Kidney glomerular epithelial cell (primary cell): ENCODE measurements at regions not wholly inside any gene's neighbourhood (a gene's known extent, or its start where the extent isn't known, plus 50 kb on each side); places are given as distances from the start of the nearest gene placed in this dataset.

Source experiments
- DNase-seq: peaks from one replicate; lab custom pipeline; 2025; lab: John Stamatoyannopoulos, UW

DNA sequence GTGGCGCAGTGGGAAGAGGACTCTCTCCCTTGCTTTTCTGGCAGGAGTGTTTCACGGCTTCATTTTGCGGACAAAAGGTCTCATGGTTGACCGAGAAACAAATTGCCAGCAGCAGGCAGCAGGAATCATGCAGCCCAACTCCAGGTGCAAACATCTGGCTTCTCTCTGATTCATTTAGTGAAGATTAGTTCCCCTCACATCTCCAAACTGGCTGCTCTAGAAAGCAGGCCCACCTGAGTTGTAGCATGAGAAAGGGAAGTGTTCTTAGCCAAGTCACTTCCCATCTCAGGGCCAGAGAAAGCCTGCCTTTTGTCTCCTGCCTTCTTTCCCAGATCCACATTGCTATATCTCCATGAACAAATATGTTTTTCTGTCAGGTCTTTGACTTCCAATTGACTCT is 120.8 kb upstream of the CCDC196 start:
- DNase-seq: no peak

DNA sequence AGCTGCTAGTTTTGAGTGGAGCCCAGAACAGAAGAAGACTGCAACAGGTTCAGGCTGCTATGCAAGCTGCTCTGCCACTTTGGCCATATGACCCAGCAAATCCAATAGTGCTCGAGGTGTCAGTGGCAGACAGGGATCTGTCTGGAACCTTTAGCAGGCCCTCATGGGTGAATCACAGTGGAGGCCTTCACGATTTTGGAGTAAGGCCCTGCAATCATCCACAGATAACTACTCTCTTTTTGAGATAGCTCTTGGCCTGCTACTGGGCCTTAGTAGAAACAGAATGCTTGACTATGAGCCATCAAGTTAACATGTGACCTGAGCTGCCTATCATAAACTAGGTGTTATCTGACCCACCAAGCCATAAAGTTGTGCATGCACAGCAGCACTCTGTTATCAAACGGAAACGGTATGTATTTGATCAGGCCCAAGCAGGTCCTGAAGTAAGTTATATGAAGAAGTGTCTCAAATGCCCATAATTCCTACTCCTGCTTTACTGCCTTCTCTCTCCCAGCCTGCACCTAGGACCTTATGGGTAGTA is 116.9 kb upstream of the CCDC196 start:
- no peak for DNase-seq

DNA sequence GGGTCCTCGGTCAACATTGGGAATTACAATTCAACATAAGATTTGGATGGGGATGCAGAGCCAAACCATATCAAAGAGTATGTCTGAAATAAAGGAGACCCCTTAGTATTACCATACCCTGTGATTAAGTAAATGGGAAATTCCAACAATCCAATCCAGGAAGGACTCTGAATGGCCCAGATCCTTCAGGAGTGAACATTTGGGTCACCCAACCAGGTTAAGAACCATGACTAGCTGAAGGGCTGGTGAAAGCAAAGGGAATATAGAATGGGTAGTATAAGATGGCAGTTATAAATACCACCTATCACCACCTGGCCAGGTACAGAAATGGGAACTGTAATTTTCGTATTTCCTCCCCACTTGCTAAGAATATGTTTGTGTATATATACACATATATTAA is 114.4 kb upstream of the CCDC196 start:
- DNase-seq: no peak

DNA sequence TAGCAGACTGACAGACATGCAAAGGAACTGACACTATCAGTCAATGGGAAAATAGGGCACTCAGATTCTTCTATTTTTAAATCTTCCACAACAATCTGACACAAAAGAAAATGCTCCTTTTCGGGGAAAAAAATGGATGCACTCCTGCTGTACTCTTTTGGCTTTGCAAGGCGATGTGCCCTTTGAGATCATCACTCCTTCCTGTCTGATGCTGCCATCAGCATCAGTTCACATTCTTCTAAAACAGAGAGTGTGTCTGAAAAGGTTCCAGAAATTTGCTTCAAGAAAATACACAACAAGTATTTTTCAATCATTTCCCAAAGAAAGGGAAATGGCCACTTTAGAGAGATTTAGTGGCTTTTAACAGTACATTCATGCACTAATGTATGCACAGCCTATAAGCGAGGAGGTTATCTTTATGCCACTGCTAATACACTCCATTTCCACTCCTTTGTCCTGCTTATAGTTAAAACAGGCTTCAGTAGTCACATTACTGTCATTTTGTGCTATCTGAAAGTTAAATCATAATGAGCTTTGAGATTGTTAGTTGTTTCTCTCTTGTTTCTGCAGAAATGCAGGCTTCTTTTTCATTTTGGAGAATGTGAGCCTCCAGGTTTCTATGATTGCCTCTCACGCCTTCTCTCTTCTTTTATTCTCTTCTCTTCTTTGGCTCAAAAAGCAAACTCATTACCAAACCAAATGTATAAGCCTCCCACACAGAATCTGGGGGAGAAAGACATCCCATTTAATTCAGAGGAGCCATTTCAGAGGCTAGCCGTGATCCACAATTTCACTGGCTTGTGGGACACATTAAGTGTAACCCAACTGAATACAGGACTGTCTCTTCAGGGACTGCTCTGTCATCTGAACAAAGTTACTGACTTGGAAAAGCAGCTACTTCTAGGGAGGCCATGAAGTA is 110.9 kb upstream of the CCDC196 start:
- DNase-seq: no peak

DNA sequence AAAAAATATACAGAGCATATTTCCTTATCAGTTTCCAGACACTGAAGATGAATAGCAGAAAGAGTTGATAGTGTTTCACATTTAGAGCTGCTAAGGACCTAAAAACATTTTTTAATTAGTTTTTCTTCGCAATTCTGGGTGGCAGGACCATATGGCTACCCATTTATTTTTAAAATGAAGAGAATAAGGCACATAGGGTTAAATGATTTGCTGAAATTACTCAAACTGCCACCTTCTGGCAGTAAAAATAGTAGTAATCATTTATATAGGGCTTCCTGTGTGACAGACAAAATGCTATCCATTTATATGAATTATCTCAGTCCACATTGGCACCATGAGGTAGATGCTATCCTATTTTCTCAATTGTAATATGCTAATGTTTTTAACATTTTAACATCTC is 108.6 kb upstream of the CCDC196 start:
- no peak for DNase-seq

DNA sequence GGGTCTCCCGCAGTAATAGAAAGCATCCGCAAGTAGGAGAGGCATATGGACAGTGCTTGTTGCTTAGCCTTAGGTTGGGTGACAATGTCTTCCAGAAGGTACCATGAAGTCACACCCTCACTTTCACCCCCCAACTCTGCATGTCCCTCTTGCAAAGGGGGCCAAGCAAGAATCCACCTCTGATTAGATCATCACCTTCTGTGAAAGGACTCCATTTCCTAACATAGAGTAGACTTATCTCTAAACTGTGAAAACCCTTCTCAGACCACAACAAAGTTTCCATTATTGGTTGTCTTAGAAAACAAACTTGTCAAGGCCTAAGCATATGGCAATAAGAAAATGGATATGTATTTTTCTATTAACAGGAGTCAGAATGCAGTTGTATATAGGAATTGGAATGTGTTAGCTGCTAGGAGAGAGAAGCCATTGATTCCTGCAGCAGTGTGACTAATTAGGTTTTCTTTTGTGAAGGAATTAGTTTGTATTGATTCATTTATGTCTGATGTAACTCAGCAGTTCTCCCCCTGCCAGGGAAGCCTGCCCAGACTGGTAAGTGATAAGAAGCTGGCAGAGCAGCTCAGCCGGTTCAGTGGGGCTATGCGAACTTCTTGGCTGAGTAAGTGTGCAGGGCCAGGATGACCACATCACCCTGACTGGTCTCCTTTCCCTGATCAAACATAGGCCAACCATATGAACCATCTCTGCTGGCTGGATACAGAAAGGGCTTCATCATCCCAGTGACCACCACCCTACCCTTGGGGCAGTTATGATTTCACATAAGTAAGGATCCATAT is 107.3 kb upstream of the CCDC196 start:
- DNase-seq: peak; percentile 7

DNA sequence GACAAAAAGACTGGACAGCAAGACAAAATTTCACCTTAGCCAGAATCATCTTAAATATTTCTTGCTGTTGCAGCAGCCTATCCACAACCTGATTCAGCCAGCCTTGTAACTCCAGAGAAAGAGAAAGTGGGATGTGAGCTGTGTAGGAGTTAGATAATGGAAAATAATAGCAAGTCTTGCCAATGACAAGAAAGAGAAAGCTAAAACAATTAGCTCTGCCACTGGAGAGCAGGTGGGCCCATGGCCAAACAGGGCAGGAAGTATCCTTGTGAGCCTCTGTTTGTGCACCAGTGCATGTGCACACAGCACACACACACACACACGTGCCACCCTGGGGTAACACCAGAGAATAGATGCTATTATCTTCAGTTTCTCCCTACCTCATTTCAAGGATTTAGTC is 106.0 kb upstream of the CCDC196 start:
- DNase-seq: peak; percentile 13

DNA sequence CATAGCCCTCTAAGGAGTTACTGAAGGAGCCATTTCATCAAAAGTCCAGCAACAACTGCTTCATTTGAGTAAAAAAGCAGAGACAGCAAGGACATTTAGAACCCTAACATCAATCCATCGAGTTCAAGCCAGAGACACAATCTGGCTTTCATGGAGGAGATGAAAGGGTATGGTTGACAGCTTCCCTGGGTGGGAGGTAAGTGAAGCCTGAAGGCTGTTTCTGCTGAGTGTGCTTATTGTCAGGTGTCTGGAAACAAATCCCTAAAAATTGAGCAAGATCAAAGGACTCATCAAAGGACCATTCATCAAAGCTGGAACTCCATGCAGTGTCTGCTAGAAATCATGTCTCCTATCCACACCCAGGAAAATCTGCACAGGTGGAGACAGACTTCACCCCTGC is 104.4 kb upstream of the CCDC196 start:
- DNase-seq: no peak

DNA sequence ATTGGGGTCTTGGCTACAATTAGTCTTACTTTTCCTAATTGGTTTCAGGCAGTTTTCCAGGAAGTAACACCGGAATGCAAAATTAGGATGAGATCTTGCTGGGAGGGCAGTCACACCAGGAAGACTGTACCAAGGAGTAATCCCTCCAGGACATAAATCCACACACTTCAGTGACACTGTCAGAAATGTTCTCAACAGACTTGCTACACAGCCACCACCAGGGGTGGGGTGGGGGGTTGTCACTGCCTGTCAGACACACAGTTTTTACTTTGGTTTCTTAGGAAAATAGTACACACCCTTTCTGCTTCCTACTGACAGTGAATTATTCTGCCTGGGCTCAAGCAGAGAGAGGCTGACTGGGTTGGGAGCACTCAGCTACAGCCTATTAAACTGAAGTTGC is 102.9 kb upstream of the CCDC196 start:
- no peak for DNase-seq

DNA sequence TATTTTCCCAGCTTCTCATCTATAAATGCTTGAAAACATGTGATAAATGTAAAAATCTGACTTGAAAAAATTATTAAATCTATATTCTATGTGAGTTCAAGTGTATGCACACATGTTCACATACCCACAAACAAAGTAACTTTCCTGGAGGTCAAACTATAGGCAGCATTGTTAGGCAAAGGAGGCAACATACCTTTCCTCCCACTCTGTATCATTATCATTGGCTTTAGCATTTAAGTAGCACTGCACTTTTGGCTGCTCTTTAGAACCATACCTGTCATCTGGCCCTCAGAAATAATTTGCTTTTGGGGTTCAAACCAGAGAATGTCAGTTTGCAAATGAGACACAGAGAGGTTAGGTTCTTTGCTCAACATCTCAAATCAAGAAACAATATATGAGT is 102.4 kb upstream of the CCDC196 start:
- no peak for DNase-seq

DNA sequence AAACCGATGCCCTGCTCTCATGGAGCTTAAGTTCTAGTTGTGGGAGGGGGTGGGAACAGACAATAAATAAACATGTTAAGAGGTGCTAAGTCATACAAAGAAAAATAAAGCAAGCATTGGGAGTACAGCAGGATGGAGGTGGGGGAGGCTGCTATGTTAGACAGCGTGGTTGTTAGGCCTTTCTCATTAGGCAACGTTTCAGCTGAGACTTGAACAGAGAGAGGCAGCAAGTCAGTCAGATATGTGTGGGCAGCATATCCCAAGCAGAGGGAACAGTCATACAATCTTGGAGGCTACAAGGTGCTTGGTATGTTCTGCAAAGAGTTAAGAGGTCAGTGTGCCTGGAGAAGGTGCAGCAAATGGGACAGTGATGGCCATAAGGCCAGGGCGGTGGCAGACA is 97.7 kb upstream of the CCDC196 start:
- no peak for DNase-seq

DNA sequence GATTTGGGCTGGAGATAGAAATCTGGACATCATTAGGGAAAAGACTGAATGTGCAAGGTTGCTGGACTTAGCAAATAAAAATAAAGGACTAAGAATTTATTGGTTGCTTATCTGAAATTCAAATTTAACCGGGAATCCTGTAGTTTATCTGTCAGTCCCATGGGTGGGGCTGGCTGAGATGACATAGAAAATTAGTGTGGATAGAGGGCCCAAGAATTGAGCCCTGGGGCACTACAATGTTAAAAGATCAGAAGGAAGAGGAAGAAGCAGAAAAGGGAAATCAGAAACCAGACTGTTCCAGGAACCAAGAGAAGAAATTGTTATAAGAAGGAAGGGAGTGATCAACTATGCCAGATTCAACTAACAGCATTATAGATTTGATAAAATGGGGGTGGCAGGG is 96.7 kb upstream of the CCDC196 start:
- DNase-seq: no peak

DNA sequence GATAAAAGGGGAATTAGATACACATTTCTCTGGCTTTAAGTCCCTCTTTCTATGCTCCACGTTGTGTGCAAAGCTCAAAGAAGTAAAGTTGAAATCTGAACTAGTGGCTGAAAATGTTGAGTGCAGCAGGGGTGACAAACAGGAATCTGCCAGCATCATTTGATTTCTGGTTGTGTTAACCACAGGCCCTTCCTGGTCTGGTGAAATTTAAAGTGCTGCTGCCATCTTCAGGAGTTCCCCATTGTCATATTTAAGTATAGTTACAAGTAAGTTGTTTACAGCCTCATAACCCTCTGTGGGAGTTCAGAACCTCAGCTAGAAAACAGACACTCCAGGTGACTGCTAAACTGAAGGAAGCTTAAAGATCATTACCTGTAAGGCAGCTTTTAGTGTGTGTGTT is 90.9 kb upstream of the CCDC196 start:
- no peak for DNase-seq

DNA sequence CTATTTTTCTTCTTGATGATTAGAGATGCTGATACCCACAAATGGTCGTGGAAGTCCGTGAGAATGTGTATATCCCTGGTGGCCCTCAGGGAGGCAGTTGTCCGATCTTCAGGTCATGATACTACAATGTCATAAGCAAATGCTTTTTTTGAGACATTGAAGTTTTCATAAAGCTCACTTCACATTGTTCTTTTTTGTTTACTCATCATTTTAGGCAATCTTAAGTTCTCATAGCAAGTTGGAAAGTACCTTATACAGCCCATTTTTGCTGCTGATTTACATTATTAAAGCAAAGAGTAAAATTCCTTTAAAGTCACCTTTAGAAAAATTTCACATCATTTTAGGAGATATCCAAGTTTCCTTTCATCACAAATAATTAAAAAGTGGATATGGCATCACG is 90.0 kb upstream of the CCDC196 start:
- DNase-seq: no peak

DNA sequence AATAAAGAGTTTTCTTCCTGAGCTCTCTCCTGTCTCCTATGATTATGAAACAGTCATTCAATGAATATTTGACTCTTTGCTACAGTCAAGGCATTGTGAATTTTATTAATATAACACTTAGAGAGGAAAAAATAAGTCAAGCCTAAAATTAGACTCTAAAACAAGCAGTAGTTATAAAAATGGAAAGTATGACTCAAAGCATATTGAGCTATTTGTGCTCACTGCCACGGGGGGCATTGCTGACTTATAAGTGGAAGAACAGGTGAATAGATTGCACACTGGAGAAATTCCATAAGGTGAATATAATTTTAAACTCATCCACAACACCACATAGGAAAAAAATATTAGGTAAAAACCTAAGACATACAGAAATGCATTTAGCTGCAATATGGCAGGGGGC is 87.7 kb upstream of the CCDC196 start:
- DNase-seq: no peak

DNA sequence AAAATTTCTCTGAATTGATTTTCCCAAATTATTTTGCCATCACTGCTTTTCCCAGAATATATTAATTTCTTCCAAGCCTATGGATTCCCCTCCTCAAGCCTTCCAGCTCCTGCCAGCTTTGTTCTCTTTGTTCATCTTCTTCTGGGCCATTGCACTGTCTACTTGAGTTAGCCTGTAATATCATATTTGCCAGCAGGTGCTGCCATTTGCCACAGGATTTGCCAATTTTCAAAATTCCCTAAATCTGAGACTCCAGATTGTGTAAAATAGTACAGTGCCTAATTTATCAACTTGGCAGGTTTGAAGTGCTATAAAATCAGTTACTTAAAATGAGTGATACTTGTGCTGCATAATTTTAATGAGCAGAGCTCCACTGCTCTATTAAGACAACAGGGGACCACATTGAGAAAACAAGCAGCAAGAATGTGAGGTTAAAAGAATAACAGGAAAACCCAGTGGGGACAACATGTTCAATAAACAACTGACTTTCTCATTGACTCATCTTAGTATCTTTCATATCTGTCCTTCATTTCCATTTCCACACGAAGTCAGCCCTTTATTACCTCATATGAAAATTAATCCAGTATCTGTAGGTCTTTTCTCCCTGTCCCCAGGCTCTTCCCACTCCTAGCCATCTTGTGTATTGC is 84.6 kb upstream of the CCDC196 start:
- peak; percentile 36 for DNase-seq

DNA sequence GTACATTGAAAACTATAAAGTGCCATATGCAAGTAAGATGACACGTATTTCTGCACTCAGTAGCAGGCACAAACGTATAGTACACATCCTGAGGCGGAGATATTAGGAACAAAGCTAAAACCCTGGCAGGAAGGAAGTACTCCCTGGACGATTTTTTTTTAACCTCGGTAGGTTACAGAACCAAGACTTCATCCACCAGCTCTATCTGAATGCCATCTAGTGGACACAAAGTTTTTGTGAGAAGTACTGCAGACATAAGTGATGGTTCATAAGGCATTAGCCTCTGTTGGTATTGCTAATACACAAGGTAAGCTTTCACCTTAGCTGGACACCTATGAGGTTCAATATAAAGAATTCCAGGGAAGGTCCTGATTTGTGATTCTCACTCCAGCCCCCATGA is 83.0 kb upstream of the CCDC196 start:
- peak; percentile 23 for DNase-seq

DNA sequence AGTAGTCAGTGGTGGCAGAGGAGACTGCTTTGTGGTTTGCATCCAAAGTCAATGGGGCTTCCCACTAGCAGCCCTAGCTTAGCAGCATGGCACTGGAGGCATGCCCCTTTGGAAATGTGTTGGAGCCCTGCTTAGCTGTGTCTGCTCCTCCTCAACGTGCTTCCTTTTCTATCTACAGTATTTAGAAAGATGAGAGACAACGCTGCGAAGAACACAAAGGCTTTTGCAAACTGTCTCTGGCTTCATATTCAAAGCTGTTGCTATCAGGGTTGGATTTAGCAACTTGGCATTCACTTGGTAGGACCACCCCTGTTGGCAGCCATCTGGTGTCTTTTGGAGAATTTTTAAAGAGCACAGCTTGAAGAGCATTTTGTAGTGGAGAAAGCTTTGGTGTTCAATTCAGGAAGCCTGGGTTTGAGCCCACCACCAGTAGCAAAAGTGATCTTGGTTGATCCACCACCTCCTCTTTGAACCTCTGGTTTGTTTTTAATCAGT is 82.1 kb upstream of the CCDC196 start:
- DNase-seq: no peak

DNA sequence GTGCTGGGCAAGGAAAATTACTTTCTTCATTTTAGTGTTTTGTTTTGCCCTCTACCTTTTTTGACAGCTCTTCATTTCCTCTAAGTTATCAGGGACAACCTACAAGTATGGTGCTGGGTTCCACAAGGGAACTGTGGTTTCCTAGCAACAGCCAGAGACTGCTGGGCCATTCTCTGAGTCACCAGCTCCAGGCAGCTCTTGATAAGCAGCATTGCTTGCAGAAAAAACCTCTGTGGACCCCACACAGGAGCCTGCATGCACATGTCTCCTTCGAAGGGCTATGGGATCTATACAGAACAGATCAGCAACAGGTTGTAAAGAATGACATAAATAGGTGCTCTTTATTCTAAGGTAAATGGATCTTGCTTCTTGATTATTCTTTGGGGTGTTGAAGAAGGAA is 81.0 kb upstream of the CCDC196 start:
- DNase-seq: peak; percentile 65

DNA sequence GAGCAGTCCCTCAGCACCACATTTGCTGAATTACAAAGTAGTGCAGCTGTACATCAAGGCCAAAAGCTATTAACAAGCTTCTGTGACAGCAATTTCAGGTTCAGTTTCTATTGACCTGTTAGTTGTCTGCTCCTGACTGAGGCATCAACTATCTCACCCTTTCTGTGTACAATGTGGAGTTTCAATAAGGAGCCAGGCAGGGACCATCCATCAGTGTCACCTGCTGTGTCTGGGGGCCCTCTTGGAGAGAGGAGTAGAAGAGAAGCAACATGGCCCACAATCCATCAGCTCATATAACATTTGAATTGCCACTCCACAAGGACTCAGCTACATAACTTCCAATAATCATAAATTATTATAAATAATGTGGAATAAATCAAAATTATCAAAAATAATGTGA is 72.3 kb upstream of the CCDC196 start:
- no peak for DNase-seq

DNA sequence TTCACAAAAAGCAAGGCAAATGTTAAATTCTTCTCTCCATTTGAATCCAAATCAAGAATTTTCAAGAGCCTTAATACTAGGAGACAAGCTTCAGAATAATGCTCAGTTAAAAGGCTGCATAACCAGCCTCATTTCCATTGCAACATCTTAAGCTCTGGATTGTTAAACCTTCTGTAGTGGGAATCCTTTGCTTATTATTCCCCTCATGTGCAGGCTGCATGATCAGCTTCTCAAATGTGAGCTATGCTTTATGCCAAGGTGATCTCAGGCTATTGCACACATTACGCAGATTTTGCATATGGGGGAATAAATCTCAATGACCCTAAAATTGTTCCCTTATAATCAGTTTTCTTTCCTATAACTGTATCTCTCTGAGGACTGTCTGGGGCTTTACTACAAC is 71.7 kb upstream of the CCDC196 start:
- DNase-seq: no peak

DNA sequence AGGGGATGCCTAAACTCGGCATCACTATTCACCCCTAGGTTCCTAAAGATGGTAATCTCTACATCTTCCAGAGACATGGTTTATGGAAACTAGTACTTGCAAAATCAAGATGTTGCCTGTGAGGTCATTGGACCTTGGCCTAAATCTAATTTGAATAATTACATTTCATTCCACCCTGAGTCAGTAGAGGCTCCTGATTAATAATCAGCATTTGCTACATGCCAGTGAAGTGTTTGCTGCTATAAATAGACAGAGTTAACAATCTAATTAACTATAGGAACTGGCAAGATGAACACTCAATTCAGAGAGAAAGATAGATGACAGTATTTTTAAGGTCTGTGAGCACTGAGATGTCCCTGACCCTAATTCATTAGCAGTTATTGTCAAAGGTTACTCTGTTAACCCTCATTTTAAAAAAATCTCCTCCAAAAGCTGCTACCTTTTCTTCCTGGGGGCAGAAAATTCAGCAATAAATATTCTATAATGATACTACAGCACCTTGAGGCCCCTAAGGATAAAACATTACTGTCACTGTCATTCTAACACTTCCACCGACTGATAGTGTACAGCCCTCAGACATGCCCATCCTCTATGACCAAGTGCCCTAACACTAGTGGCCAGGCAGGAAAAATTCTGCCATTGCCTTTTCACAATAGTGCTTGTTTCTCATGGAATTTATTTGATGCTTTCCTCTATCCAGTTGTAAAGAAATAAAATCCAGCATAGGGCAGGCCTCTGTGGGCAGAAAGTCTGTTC is 65.7 kb upstream of the CCDC196 start:
- no peak for DNase-seq
